K562 (cell line): ENCODE measurements at regions not wholly inside any gene's neighbourhood (a gene's known extent, or its start where the extent isn't known, plus 50 kb on each side); places are given as distances from the start of the nearest gene placed in this dataset.
A peak's percentile ranks its signal among the peaks of the same experiment; 100 is the strongest.

Experiments used
- BHLHE40 ChIP-seq: IDR thresholded peaks from 2 replicates; pipeline ENCODE4 v1.6.1; 2011; ENCODE audit warnings: low read length, improper control_type of control experiment
- CBFA2T2 ChIP-seq: fragments of 450-650 bp; conservative IDR thresholded peaks from 2 replicates; pipeline ENCODE4 v1.6.1; 2017; ENCODE audit warnings: mild to moderate bottlenecking
- CREB1 ChIP-seq, 2 experiments: sonication (generic) in 1 of 2; formaldehyde crosslinking in 1 of 2; IDR thresholded peaks; 2 replicates each; pipeline versions ENCODE4 v1.6.1 to v1.8.0; 2012 to 2022; ENCODE audit warnings: inconsistent platforms in 1 of 2, mild to moderate bottlenecking in 1 of 2, missing genetic modification reagents in 1 of 2, moderate library complexity in 1 of 2
- ESRRB ChIP-seq: fragments of 250-450 bp; sonication (Bioruptor Pico); IDR thresholded peaks from 2 replicates; pipeline ENCODE4 v1.5.0; 2020; ENCODE audit warnings: mild to moderate bottlenecking, moderate library complexity, borderline replicate concordance
- FOXK2 ChIP-seq, 2 experiments: fragments of 450-650 bp; IDR thresholded peaks in 1 of 2; conservative IDR thresholded peaks in 1 of 2; 2 replicates each; pipeline ENCODE4 v1.6.1; 2016; ENCODE audit warnings: low read depth in 2 of 2, mild to moderate bottlenecking in 1 of 2
- GABPB2 ChIP-seq: fragments of 250-450 bp; sonication (Bioruptor Pico); conservative IDR thresholded peaks from 2 replicates; pipeline ENCODE4 v1.5.1; 2021; ENCODE audit warnings: mild to moderate bottlenecking
- HNRNPH1 ChIP-seq: fragments of 200-400 bp; formaldehyde crosslinking; optimal IDR thresholded peaks from 2 replicates; pipeline ENCODE3; 2017; ENCODE audit warnings: low read depth, mild to moderate bottlenecking, low read length, moderate library complexity
- RCOR1 ChIP-seq, 2 experiments: IDR thresholded peaks; 2 replicates each; pipeline ENCODE4 v1.6.1; 2012; ENCODE audit warnings: low read depth in 2 of 2, low read length in 2 of 2, borderline replicate concordance in 1 of 2, improper control_type of control experiment in 1 of 2
- SAP30 ChIP-seq: fragments of 200-600 bp; sonication (generic); IDR thresholded peaks from 2 replicates; pipeline ENCODE4 v1.6.1; 2012; ENCODE audit warnings: borderline replicate concordance, low read depth, mild to moderate bottlenecking, moderate library complexity, low read length, control low read depth, inconsistent platforms; ENCODE audit not compliant: insufficient read depth, poor library complexity, severe bottlenecking
- SMARCA4 ChIP-seq: fragments of 450-650 bp; IDR thresholded peaks from 2 replicates; pipeline ENCODE4 v1.6.1; 2016
- TCF3 ChIP-seq: sonication (generic); formaldehyde crosslinking; IDR thresholded peaks from 2 replicates; pipeline ENCODE4 v1.4.0; 2020; ENCODE audit warnings: mild to moderate bottlenecking, missing genetic modification reagents
- ZNF586 ChIP-seq: fragments of 450-650 bp; formaldehyde crosslinking; conservative IDR thresholded peaks from 2 replicates; pipeline ENCODE4 v1.4.0; 2020; ENCODE audit warnings: mild to moderate bottlenecking, moderate library complexity
- TF ChIP-seq, protein P1 (sequence below): sonication (generic); formaldehyde crosslinking; IDR thresholded peaks from 2 replicates; pipeline ENCODE4 v1.9.0; 2022; ENCODE audit warnings: mild to moderate bottlenecking, missing genetic modification reagents
- TF ChIP-seq, protein P2 (sequence below): fragments of 250-450 bp; sonication (Bioruptor Pico); IDR thresholded peaks from 2 replicates; pipeline ENCODE4 v1.5.0; 2022; ENCODE audit warnings: mild to moderate bottlenecking
- TF ChIP-seq, protein P3 (sequence below): sonication (generic); formaldehyde crosslinking; IDR thresholded peaks from 2 replicates; pipeline ENCODE4 v1.8.0; 2022; ENCODE audit warnings: missing genetic modification reagents, mild to moderate bottlenecking, borderline replicate concordance
- TF ChIP-seq, protein P4 (sequence below), 3 experiments: fragments of 200-800 bp in 1 of 3; fragments of 250-450 bp in 1 of 3; fragments of 450-650 bp in 1 of 3; sonication (Bioruptor Pico) in 1 of 3; sonication (Bioruptor generic) in 1 of 3; formaldehyde crosslinking in 1 of 3; IDR thresholded peaks; 2 replicates each; pipeline versions ENCODE4 v1.6.1 to v1.8.0; 2016 to 2022; ENCODE audit warnings: mild to moderate bottlenecking in 2 of 3, missing genetic modification characterization in 2 of 3, missing compliant biosample characterization in 1 of 3, moderate library complexity in 1 of 3
- TF ChIP-seq, protein P5 (sequence below): fragments of 250-450 bp; sonication (Bioruptor Pico); IDR thresholded peaks from 2 replicates; pipeline ENCODE4 v1.8.0; 2022; ENCODE audit warnings: inconsistent platforms

DNA sequence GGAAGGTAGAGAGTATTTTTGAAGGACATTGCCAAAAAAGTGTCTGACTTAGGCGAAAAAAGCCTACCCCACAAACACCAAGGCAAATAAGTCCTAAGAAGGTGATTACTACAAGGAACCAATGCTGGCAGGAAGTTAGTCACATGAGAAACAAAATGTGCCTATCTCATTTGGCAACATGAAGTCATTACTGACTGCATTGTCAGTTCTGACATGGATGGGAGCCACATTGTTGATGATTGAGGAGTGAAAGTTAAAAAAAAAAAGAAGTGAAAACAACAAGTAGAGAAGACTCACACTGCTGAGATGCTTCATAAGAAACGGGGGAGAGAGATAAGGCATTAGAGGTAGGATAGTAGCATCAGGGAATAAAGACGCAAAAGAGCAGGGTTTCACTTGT is 141.5 kb upstream of the FAT3 start (continued):
- TF ChIP-seq, protein P1, sequence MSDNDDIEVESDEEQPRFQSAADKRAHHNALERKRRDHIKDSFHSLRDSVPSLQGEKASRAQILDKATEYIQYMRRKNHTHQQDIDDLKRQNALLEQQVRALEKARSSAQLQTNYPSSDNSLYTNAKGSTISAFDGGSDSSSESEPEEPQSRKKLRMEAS: no peak
- no peak for TF ChIP-seq ZNF586
- no peak for TF ChIP-seq CREB1 (IDR thresholded peaks at IDR 0.05)
- 0 out of 2 replicates have a peak, but pooled peaks have one; percentile 26 for TF ChIP-seq CREB1 (CRISPR knock-in tag; IDR thresholded peaks at IDR 0.05)
- peak in 1 of 2 experiments; percentile 25; a peak in 1 of 4 replicates for TF ChIP-seq FOXK2 (conservative IDR thresholded peaks at IDR 0.05 in 1 of 2, IDR thresholded peaks at IDR 0.05 in 1 of 2; ENCODE audit: low read depth in 2 of 2)
- peak; percentile 36; the same call in 1 of the 2 replicates for TF ChIP-seq TCF3 (CRISPR knock-in tag)
- TF ChIP-seq SMARCA4: 0 out of 2 replicates have a peak, but pooled peaks have one; percentile 11
- peak; percentile 73; the same call in 1 of the 2 replicates for TF ChIP-seq BHLHE40
- TF ChIP-seq, protein P2, sequence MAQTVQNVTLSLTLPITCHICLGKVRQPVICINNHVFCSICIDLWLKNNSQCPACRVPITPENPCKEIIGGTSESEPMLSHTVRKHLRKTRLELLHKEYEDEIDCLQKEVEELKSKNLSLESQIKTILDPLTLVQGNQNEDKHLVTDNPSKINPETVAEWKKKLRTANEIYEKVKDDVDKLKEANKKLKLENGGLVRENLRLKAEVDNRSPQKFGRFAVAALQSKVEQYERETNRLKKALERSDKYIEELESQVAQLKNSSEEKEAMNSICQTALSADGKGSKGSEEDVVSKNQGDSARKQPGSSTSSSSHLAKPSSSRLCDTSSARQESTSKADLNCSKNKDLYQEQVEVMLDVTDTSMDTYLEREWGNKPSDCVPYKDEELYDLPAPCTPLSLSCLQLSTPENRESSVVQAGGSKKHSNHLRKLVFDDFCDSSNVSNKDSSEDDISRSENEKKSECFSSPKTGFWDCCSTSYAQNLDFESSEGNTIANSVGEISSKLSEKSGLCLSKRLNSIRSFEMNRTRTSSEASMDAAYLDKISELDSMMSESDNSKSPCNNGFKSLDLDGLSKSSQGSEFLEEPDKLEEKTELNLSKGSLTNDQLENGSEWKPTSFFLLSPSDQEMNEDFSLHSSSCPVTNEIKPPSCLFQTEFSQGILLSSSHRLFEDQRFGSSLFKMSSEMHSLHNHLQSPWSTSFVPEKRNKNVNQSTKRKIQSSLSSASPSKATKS: no peak
- TF ChIP-seq, protein P3, sequence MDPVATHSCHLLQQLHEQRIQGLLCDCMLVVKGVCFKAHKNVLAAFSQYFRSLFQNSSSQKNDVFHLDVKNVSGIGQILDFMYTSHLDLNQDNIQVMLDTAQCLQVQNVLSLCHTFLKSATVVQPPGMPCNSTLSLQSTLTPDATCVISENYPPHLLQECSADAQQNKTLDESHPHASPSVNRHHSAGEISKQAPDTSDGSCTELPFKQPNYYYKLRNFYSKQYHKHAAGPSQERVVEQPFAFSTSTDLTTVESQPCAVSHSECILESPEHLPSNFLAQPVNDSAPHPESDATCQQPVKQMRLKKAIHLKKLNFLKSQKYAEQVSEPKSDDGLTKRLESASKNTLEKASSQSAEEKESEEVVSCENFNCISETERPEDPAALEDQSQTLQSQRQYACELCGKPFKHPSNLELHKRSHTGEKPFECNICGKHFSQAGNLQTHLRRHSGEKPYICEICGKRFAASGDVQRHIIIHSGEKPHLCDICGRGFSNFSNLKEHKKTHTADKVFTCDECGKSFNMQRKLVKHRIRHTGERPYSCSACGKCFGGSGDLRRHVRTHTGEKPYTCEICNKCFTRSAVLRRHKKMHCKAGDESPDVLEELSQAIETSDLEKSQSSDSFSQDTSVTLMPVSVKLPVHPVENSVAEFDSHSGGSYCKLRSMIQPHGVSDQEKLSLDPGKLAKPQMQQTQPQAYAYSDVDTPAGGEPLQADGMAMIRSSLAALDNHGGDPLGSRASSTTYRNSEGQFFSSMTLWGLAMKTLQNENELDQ: no peak
- TF ChIP-seq, protein P4, sequence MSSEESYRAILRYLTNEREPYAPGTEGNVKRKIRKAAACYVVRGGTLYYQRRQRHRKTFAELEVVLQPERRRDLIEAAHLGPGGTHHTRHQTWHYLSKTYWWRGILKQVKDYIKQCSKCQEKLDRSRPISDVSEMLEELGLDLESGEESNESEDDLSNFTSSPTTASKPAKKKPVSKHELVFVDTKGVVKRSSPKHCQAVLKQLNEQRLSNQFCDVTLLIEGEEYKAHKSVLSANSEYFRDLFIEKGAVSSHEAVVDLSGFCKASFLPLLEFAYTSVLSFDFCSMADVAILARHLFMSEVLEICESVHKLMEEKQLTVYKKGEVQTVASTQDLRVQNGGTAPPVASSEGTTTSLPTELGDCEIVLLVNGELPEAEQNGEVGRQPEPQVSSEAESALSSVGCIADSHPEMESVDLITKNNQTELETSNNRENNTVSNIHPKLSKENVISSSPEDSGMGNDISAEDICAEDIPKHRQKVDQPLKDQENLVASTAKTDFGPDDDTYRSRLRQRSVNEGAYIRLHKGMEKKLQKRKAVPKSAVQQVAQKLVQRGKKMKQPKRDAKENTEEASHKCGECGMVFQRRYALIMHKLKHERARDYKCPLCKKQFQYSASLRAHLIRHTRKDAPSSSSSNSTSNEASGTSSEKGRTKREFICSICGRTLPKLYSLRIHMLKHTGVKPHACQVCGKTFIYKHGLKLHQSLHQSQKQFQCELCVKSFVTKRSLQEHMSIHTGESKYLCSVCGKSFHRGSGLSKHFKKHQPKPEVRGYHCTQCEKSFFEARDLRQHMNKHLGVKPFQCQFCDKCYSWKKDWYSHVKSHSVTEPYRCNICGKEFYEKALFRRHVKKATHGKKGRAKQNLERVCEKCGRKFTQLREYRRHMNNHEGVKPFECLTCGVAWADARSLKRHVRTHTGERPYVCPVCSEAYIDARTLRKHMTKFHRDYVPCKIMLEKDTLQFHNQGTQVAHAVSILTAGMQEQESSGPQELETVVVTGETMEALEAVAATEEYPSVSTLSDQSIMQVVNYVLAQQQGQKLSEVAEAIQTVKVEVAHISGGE (CRISPR knock-in tag; IDR thresholded peaks at IDR 0.05): 0 out of 6 replicates have a peak, but pooled peaks of 1 of the 3 experiments have one; percentile 22
- TF ChIP-seq ESRRB (CRISPR knock-in tag): no peak
- TF ChIP-seq SAP30: no peak
- no peak for TF ChIP-seq RCOR1 (IDR thresholded peaks at IDR 0.05; ENCODE audit: borderline replicate concordance in 1 of 2, low read depth in 2 of 2, low read length in 2 of 2)
- no peak for TF ChIP-seq GABPB2 (CRISPR knock-in tag)
- TF ChIP-seq, protein P5, sequence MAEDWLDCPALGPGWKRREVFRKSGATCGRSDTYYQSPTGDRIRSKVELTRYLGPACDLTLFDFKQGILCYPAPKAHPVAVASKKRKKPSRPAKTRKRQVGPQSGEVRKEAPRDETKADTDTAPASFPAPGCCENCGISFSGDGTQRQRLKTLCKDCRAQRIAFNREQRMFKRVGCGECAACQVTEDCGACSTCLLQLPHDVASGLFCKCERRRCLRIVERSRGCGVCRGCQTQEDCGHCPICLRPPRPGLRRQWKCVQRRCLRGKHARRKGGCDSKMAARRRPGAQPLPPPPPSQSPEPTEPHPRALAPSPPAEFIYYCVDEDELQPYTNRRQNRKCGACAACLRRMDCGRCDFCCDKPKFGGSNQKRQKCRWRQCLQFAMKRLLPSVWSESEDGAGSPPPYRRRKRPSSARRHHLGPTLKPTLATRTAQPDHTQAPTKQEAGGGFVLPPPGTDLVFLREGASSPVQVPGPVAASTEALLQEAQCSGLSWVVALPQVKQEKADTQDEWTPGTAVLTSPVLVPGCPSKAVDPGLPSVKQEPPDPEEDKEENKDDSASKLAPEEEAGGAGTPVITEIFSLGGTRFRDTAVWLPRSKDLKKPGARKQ (CRISPR knock-in tag): no peak
- no peak for TF ChIP-seq HNRNPH1
- TF ChIP-seq CBFA2T2: no peak; the same call in 1 of the 2 replicates
